Gastrocnemius medialis (tissue), 4 donors: ENCODE measurements at regions not wholly inside any gene's neighbourhood (a gene's known extent, or its start where the extent isn't known, plus 50 kb on each side); places are given as distances from the start of the nearest gene placed in this dataset.

Experiments
- ATAC-seq, 2 donors: fragments of 150-250 bp; one replicate each; pipeline ENCODE4 v1.9.1; 2016
- DNase-seq, 2 donors: peaks; one replicate each; pipeline ENCODE4 v3.0.0-alpha.2; 2019
- H3K27ac ChIP-seq, 4 donors: fragments of 200-600 bp; sonication (generic); 1 replicate in 1 of 4; 2 replicates in 3 of 4; pipeline ENCODE4 v1.5.1; 2016 to 2018; ENCODE audit warnings: mild to moderate bottlenecking in 2 of 4, moderate library complexity in 1 of 4
- H3K27me3 ChIP-seq, 3 donors: fragments of 200-600 bp; sonication (generic) in 2 of 3; 1 replicate in 1 of 3; 2 replicates in 2 of 3; pipeline versions ENCODE4 v1.5.1 to v1.6.0; 2016 to 2019; ENCODE audit warnings: mild to moderate bottlenecking in 1 of 3, moderate library complexity in 1 of 3
- H3K36me3 ChIP-seq, 2 donors: fragments of 200-600 bp; sonication (generic) in 1 of 2; one replicate each; pipeline ENCODE4 v1.5.1; 2017 to 2018
- H3K4me1 ChIP-seq, 2 donors: fragments of 200-600 bp; sonication (generic) in 1 of 2; one replicate each; pipeline ENCODE4 v1.5.1; 2016 to 2017; ENCODE audit warnings: mild to moderate bottlenecking in 2 of 2
- H3K4me3 ChIP-seq, 4 donors: fragments of 200-600 bp; sonication (generic) in 3 of 4; 1 replicate in 1 of 4; 2 replicates in 3 of 4; pipeline ENCODE4 v1.5.1; 2016 to 2019; ENCODE audit warnings: mild to moderate bottlenecking in 2 of 4
- H3K9me3 ChIP-seq, 3 donors: fragments of 200-600 bp; sonication (generic) in 2 of 3; 1 replicate in 1 of 3; 2 replicates in 2 of 3; pipeline ENCODE4 v1.5.1; 2016 to 2019
- POLR2A ChIP-seq, 2 donors: fragments of 450-650 bp; IDR thresholded peaks; one replicate each; pipeline ENCODE4 v1.6.1; 2017; ENCODE audit warnings: antibody characterized with exemption in 2 of 2, mild to moderate bottlenecking in 2 of 2, moderate library complexity in 2 of 2
- in situ Hi-C, 4 donors: fragments of 200-750 bp; cut with MboI; loops; one replicate each; pipeline versions ENCODE4 v1.15.0 to v1.8.0; 2017; ENCODE audit warnings: low sequenced_read_pairs in 4 of 4
- intact Hi-C: fragments of 100-400 bp; cut with DNase I; formaldehyde crosslinking; loops from one replicate; pipeline ENCODE4 v1.15.1; 2023; ENCODE audit warnings: low total_unique reads
- TF ChIP-seq, protein P1 (sequence below), 5 experiments: fragments of 450-650 bp in 3 of 5; fragments of 200-600 bp in 2 of 5; sonication (generic) in 2 of 5; IDR thresholded peaks in 4 of 5; conservative IDR thresholded peaks in 1 of 5; 1 replicate in 4 of 5; 2 replicates in 1 of 5; pipeline ENCODE4 v1.5.1; 2016 to 2019; ENCODE audit warnings: antibody characterized with exemption in 5 of 5, mild to moderate bottlenecking in 3 of 5, moderate library complexity in 3 of 5

DNA sequence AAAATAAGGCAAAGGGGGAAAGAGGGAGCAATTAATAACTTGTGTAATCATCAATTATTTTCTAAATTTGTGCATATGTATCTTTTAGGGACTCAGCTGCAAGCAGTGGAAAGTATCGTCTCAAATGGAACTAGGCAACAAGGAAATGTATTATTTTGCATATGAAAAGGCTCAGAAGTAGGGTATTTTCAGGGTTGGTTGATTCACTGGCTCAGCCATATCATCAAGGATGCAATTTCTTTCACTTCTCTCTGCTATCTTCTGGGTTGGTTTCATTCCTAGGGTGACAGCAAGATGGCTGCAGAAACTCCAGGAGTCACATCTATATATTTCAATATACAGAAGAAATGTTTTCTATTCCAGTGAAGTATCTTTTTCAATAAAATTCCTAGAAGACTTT lies 509.8 kb downstream of the DMAC1 start:
- H3K36me3 ChIP-seq: no peaks in the 10 kb centered on the region
- no peak overlapping the region for H3K4me3 ChIP-seq
- intact Hi-C loops: no loop called here
- no peak for TF ChIP-seq POLR2A (IDR thresholded peaks at IDR 0.05)
- TF ChIP-seq, protein P1, sequence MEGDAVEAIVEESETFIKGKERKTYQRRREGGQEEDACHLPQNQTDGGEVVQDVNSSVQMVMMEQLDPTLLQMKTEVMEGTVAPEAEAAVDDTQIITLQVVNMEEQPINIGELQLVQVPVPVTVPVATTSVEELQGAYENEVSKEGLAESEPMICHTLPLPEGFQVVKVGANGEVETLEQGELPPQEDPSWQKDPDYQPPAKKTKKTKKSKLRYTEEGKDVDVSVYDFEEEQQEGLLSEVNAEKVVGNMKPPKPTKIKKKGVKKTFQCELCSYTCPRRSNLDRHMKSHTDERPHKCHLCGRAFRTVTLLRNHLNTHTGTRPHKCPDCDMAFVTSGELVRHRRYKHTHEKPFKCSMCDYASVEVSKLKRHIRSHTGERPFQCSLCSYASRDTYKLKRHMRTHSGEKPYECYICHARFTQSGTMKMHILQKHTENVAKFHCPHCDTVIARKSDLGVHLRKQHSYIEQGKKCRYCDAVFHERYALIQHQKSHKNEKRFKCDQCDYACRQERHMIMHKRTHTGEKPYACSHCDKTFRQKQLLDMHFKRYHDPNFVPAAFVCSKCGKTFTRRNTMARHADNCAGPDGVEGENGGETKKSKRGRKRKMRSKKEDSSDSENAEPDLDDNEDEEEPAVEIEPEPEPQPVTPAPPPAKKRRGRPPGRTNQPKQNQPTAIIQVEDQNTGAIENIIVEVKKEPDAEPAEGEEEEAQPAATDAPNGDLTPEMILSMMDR (IDR thresholded peaks at IDR 0.05 in 4 of 5, conservative IDR thresholded peaks at IDR 0.05 in 1 of 5): no peak
- H3K27me3 ChIP-seq: no peaks in the 10 kb centered on the region
- no peak for ATAC-seq
- no peaks in the 10 kb centered on the region for H3K4me1 ChIP-seq
- H3K27ac ChIP-seq: no peak overlapping the region
- no peak for DNase-seq
- no peaks in the 10 kb centered on the region for H3K9me3 ChIP-seq
- in situ Hi-C loops: no loop called here

DNA sequence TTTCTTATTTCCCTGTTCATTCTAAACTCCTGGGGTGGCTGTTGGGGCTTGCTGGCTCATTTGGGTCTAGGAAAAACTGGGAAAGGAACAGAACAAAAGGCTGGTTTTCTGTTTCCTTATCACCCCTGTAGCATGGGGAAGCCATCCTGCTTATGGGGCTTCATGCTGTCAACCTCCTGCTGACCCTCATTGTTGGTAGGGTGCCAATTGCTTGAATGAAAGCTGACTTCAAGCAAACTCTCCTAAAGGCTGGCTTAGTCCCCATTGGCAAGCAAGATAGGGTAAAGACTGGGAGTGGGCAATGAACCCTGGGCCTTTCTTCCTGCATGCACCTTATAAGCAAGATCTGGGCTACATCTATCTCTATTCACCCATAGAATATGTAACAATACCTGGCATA lies 511.6 kb downstream of the DMAC1 start:
- DNase-seq (no peak), ATAC-seq (no peak)
- H3K27ac ChIP-seq: no peak overlapping the region
- intact Hi-C loops (no loop called here), in situ Hi-C loops (no loop called here)
- H3K36me3 ChIP-seq: no peaks in the 10 kb centered on the region
- H3K27me3 ChIP-seq: no peaks in the 10 kb centered on the region
- no peak for TF ChIP-seq POLR2A (IDR thresholded peaks at IDR 0.05)
- TF ChIP-seq, protein P1 (IDR thresholded peaks at IDR 0.05 in 4 of 5, conservative IDR thresholded peaks at IDR 0.05 in 1 of 5): no peak
- H3K4me1 ChIP-seq: no peaks in the 10 kb centered on the region
- no peak overlapping the region for H3K4me3 ChIP-seq
- no peaks in the 10 kb centered on the region for H3K9me3 ChIP-seq

DNA sequence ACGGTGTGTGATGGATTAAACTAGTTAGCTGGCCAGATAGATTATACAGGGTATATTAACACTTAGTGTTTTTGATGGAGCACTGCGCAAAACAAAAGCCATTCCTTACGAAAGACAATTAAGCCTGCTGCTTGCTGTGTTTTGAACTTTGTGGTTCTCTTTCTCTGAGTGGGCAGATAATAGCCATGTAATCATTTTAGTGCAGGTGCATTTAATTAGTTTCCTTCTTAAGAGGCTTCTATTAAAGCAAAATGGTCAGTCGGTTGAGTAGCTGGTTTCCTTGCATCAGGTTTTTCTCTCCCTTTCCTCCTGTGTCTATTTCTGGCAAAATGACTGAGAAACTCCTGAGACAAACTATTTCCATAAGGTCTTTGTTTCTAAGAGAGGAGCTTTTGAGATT lies 512.5 kb downstream of the DMAC1 start:
- no peaks in the 10 kb centered on the region for H3K36me3 ChIP-seq
- H3K4me3 ChIP-seq: no peak overlapping the region
- H3K27ac ChIP-seq: no peak overlapping the region
- DNase-seq (no peak), ATAC-seq (no peak)
- in situ Hi-C loops (no loop called here), intact Hi-C loops (no loop called here)
- no peaks in the 10 kb centered on the region for H3K27me3 ChIP-seq
- no peaks in the 10 kb centered on the region for H3K4me1 ChIP-seq
- no peaks in the 10 kb centered on the region for H3K9me3 ChIP-seq
- TF ChIP-seq, protein P1 (IDR thresholded peaks at IDR 0.05 in 4 of 5, conservative IDR thresholded peaks at IDR 0.05 in 1 of 5): no peak
- TF ChIP-seq POLR2A (IDR thresholded peaks at IDR 0.05): no peak

DNA sequence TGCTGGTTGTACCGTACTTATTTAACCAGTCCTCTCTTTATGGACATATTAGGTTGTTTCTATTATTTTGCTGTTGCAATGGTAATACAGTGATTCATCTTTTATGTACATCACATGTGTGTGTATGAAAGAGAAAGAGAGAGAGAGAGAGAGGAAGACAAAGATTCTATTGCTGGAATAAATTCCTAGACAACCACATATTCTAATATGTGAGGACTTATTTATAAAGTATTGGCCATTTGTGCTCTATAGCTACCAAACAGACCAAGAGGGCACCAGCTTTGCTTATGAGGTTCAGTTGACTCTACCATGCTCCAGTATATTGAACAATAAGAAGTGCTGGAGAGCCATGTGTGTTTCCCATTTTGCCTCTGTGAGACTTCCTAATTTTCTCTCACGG lies 513.5 kb downstream of the DMAC1 start:
- Histone ChIP-seq H3K27ac (no peak overlapping the region), H3K4me1 (no peaks in the 10 kb centered on the region), H3K36me3 (no peaks in the 10 kb centered on the region), H3K4me3 (no peak overlapping the region), H3K27me3 (no peaks in the 10 kb centered on the region), H3K9me3 (no peaks in the 10 kb centered on the region)
- TF ChIP-seq, protein P1 (IDR thresholded peaks at IDR 0.05 in 4 of 5, conservative IDR thresholded peaks at IDR 0.05 in 1 of 5): no peak
- TF ChIP-seq POLR2A (IDR thresholded peaks at IDR 0.05): no peak
- intact Hi-C loops: no loop called here
- in situ Hi-C loops: no loop called here
- DNase-seq: no peak
- ATAC-seq: no peak

DNA sequence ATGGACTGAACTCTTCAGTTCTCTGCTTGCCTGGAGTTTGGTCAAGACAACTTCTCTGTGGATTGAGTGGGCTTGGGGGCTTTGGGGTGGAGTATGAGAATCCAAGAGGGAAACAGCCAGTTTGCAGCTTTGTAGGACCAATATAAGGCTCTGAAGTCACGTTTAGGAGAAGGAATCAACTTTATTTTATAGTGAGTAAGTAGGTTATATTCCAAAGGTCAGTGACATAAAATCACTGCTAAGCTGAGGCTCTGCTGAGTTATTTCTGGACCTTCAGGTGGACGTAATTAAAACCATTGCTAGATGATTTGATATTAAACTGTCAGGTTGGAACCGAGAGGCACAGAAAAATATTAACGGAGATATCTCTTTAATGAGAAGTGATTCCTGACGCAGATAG lies 514.4 kb downstream of the DMAC1 start:
- DNase-seq (no peak), ATAC-seq (no peak)
- no peaks in the 10 kb centered on the region for H3K9me3 ChIP-seq
- H3K4me3 ChIP-seq: no peak overlapping the region
- no peaks in the 10 kb centered on the region for H3K36me3 ChIP-seq
- H3K27ac ChIP-seq: no peak overlapping the region
- in situ Hi-C loops: no loop called here
- H3K4me1 ChIP-seq: no peaks in the 10 kb centered on the region
- no peaks in the 10 kb centered on the region for H3K27me3 ChIP-seq
- intact Hi-C loops: no loop called here
- TF ChIP-seq, protein P1 (IDR thresholded peaks at IDR 0.05 in 4 of 5, conservative IDR thresholded peaks at IDR 0.05 in 1 of 5): no peak
- TF ChIP-seq POLR2A (IDR thresholded peaks at IDR 0.05): no peak
